ENCODE measurements at regions not wholly inside any gene's neighbourhood (a gene's known extent, or its start where the extent isn't known, plus 50 kb on each side); places are given as distances from the start of the nearest gene placed in this dataset.

GRCh38 chr2:7180638-7181370 is 263.6 kb downstream of the RNF144A start:
- Histone ChIP-seq H3K36me3 (ENCODE audit: control insufficient read depth, insufficient read depth, low read length) (no peaks in the 10 kb centered on the region), H3K9ac (no peak overlapping the region), H3K27ac (no peak overlapping the region), H3K4me2 (ENCODE audit: low read length) (no peak overlapping the region), H3K79me2 (no peaks in the 10 kb centered on the region), H3K27me3 (ENCODE audit: control insufficient read depth, insufficient read depth, low read length) (no peaks in the 10 kb centered on the region), H3K9me3 (ENCODE audit: control insufficient read depth, low read length) (no peaks in the 10 kb centered on the region), H3K4me1 (no peaks in the 10 kb centered on the region), H3K4me3 (ENCODE audit: low read depth, low read length) (no peak overlapping the region), H2AFZ (no peak overlapping the region)
- TF ChIP-seq CTCF (IDR thresholded peaks at IDR 0.05) = no peak

GRCh38 chr2:7182525-7182924 is 265.3 kb downstream of the RNF144A start:
- H3K4me1 ChIP-seq = no peaks in the 10 kb centered on the region
- TF ChIP-seq CTCF (IDR thresholded peaks at IDR 0.05) = no peak
- H3K27ac ChIP-seq = no peak overlapping the region
- H3K9ac ChIP-seq = no peak overlapping the region
- no peak overlapping the region for H3K4me3 ChIP-seq (ENCODE audit: low read depth, low read length)
- no peaks in the 10 kb centered on the region for H3K9me3 ChIP-seq (ENCODE audit: control insufficient read depth, low read length)
- no peaks in the 10 kb centered on the region for H3K36me3 ChIP-seq (ENCODE audit: control insufficient read depth, insufficient read depth, low read length)
- H3K79me2 ChIP-seq = no peaks in the 10 kb centered on the region
- H3K27me3 ChIP-seq (ENCODE audit: control insufficient read depth, insufficient read depth, low read length) = no peaks in the 10 kb centered on the region
- no peak overlapping the region for H3K4me2 ChIP-seq (ENCODE audit: low read length)
- H2AFZ ChIP-seq = no peak overlapping the region

GRCh38 chr2:7189106-7189505 is 271.9 kb downstream of the RNF144A start:
- Histone ChIP-seq H2AFZ (no peak overlapping the region), H3K36me3 (ENCODE audit: control insufficient read depth, insufficient read depth, low read length) (no peaks in the 10 kb centered on the region), H3K4me1 (no peaks in the 10 kb centered on the region), H3K9ac (no peak overlapping the region), H3K4me3 (ENCODE audit: low read depth, low read length) (no peak overlapping the region), H3K27me3 (ENCODE audit: control insufficient read depth, insufficient read depth, low read length) (no peaks in the 10 kb centered on the region), H3K27ac (no peak overlapping the region), H3K9me3 (ENCODE audit: control insufficient read depth, low read length) (no peaks in the 10 kb centered on the region), H3K4me2 (ENCODE audit: low read length) (no peak overlapping the region), H3K79me2 (no peaks in the 10 kb centered on the region)
- TF ChIP-seq CTCF (IDR thresholded peaks at IDR 0.05) = no peak

GRCh38 chr2:7190587-7191324 is 273.5 kb downstream of the RNF144A start:
- Histone ChIP-seq H3K9ac (no peak overlapping the region), H3K9me3 (ENCODE audit: control insufficient read depth, low read length) (no peaks in the 10 kb centered on the region), H3K4me1 (no peaks in the 10 kb centered on the region), H3K4me3 (ENCODE audit: low read depth, low read length) (no peak overlapping the region), H3K79me2 (no peaks in the 10 kb centered on the region), H3K36me3 (ENCODE audit: control insufficient read depth, insufficient read depth, low read length) (no peaks in the 10 kb centered on the region), H3K27ac (no peak overlapping the region), H3K4me2 (ENCODE audit: low read length) (no peak overlapping the region), H3K27me3 (ENCODE audit: control insufficient read depth, insufficient read depth, low read length) (no peaks in the 10 kb centered on the region), H2AFZ (no peak overlapping the region)
- no peak for TF ChIP-seq CTCF (IDR thresholded peaks at IDR 0.05)

Data from parathyroid adenoma (tissue), 2 donors.